ENCODE measurements at regions not wholly inside any gene's neighbourhood (a gene's known extent, or its start where the extent isn't known, plus 50 kb on each side); places are given as distances from the start of the nearest gene placed in this dataset.

DNA sequence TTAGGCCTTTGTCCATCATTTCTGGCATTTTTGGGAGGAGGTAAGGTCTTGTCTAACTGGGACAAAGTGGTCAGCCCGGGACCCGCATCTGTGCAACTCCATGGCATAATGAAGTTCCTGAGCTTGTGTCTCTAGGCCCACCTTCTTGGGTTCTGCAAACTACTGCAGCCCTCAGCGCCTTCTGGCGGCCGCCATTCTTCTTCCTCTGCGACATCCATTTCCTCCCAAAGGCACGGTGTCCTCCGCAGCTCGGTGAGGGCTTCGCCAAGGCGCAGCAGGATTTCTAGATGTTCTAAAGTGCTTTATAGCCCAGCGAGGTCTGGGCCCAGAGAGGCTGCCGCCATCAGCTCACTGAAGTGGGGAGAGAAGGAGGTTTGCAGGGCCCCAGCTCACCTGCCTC, 134.4 kb upstream of the OR4E1 start:
- Histone ChIP-seq H3K27ac (no peak overlapping the region), H3K4me1 (no peaks in the 10 kb centered on the region), H3K27me3 (no peaks in the 10 kb centered on the region), H3K9me3 (no peaks in the 10 kb centered on the region), H3K36me3 (no peaks in the 10 kb centered on the region), H3K4me3 (no peak overlapping the region)
- WGBS, 2 donors: 84 to 90% methylated on average over 13 of the region's 13 CpGs
- DNase-seq (peak in 1 of 2 donors; percentile 42), ATAC-seq (ENCODE audit: low FRiP score in 2 of 2) (no peak)
- no peak for TF ChIP-seq POLR2A (IDR thresholded peaks at IDR 0.05)
- no peak for TF ChIP-seq POLR2AphosphoS5 (IDR thresholded peaks at IDR 0.05)

DNA sequence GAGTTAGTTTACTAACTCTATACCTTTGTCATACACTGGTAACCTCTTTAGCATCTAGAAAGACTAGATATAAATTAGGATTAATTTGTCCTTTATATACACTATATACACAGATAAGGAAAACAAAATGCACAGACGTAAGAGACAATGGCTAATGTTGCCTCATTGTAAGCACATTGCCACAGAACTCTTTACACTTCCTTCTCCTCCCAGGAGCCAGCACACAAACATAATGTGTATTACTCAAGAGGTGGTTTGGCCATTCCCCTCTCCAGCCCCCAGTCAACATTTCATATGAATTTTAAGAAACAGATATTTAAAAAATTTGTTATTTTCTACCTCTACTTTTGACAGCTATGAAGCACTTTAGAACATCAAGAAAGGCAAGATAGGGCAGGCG, 131.4 kb upstream of the OR4E1 start:
- Histone ChIP-seq H3K27me3 (no peaks in the 10 kb centered on the region), H3K4me1 (no peaks in the 10 kb centered on the region), H3K36me3 (no peaks in the 10 kb centered on the region), H3K9me3 (no peaks in the 10 kb centered on the region), H3K27ac (no peak overlapping the region), H3K4me3 (no peak overlapping the region)
- no peak for TF ChIP-seq EP300 (IDR thresholded peaks at IDR 0.05)
- no peak for TF ChIP-seq POLR2A (IDR thresholded peaks at IDR 0.05)
- TF ChIP-seq POLR2AphosphoS5 (IDR thresholded peaks at IDR 0.05): no peak
- TF ChIP-seq, protein P1, sequence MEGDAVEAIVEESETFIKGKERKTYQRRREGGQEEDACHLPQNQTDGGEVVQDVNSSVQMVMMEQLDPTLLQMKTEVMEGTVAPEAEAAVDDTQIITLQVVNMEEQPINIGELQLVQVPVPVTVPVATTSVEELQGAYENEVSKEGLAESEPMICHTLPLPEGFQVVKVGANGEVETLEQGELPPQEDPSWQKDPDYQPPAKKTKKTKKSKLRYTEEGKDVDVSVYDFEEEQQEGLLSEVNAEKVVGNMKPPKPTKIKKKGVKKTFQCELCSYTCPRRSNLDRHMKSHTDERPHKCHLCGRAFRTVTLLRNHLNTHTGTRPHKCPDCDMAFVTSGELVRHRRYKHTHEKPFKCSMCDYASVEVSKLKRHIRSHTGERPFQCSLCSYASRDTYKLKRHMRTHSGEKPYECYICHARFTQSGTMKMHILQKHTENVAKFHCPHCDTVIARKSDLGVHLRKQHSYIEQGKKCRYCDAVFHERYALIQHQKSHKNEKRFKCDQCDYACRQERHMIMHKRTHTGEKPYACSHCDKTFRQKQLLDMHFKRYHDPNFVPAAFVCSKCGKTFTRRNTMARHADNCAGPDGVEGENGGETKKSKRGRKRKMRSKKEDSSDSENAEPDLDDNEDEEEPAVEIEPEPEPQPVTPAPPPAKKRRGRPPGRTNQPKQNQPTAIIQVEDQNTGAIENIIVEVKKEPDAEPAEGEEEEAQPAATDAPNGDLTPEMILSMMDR (IDR thresholded peaks at IDR 0.05): no peak
- 69 to 82% methylated on average over 2 of the region's 2 CpGs for WGBS, 2 donors
- DNase-seq: no peak
- no peak for ATAC-seq (ENCODE audit: low FRiP score in 2 of 2)

DNA sequence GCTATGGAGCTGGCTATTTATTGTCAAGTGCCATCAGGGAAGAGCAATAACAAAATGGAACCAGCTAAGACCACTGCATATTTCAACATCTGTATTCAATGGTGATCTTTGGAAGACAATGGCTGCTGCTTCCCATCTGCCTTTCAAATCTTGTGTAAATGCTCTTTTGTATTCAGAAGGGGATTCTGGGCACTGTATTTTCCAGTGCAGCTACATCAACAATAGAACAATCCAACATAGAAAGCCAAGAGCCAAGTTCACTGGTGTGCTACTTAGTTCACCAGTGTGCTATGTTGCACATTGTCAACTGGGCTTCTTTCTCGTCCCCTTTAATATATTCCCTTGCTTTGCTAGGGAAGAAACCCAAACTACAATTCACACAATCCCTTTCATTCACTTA, 128.8 kb upstream of the OR4E1 start:
- Histone ChIP-seq H3K4me3 (no peak overlapping the region), H3K9me3 (no peaks in the 10 kb centered on the region), H3K4me1 (no peaks in the 10 kb centered on the region), H3K36me3 (no peaks in the 10 kb centered on the region), H3K27me3 (no peaks in the 10 kb centered on the region), H3K27ac (no peak overlapping the region)
- no peak for TF ChIP-seq EP300 (IDR thresholded peaks at IDR 0.05)
- TF ChIP-seq POLR2AphosphoS5 (IDR thresholded peaks at IDR 0.05): no peak
- TF ChIP-seq, protein P1 (IDR thresholded peaks at IDR 0.05): no peak
- TF ChIP-seq POLR2A (IDR thresholded peaks at IDR 0.05): no peak
- DNase-seq (no peak), ATAC-seq (ENCODE audit: low FRiP score in 2 of 2) (no peak)
- 86 to 88% methylated on average over 1 of the region's 1 CpG for WGBS, 2 donors

DNA sequence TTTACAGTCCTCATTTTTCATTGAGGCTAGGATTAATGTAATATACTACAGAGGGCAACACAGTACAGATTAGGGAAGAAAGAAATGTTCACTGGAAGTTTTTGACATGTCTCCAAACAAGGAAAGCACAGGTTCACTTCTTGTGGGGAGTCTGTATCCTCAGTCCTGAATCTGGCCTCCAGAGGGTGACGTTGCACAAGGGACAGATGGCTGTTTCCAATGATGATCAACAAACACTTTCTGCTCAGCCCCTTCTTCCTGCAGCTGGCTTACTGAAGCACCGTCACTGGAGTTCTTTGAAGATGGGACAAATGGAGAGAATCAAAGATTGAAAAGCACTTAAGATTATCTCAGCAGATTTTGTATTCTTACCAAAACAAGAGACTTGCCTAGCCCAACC, 123.3 kb upstream of the OR4E1 start:
- ATAC-seq (ENCODE audit: low FRiP score in 2 of 2) (no peak), DNase-seq (no peak)
- Histone ChIP-seq H3K4me3 (no peak overlapping the region), H3K27me3 (no peaks in the 10 kb centered on the region), H3K36me3 (no peaks in the 10 kb centered on the region), H3K4me1 (no peaks in the 10 kb centered on the region), H3K27ac (no peak overlapping the region), H3K9me3 (peaks cover 0 to 5% (median 0%) of the 10 kb centered on the region in 4 donors)
- no peak for TF ChIP-seq EP300 (IDR thresholded peaks at IDR 0.05)
- TF ChIP-seq, protein P1 (IDR thresholded peaks at IDR 0.05): no peak
- no peak for TF ChIP-seq POLR2A (IDR thresholded peaks at IDR 0.05)
- TF ChIP-seq POLR2AphosphoS5 (IDR thresholded peaks at IDR 0.05): no peak
- WGBS, 2 donors: 56% methylated on average over 2 of the region's 2 CpGs

DNA sequence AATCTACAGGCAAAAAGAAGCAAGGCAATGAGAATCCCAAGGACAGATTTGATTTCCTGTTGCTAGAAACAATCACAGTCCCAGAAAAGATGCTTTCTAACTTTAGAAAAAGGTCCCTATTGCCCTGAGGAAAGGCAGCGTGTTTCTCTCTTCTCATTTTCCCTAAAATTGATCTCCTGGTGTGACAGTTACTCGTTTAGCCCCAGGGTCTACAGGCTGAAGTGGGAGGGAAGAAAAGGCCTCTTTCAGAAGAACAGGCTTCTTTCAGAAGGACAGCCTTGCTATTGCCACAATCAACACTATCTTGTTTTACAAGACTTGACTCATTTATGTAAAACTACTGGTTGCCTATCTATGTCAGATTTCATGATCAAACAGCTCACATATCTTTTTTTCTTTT, 121.8 kb upstream of the OR4E1 start:
- ATAC-seq (ENCODE audit: low FRiP score in 2 of 2): no peak
- WGBS, 2 donors: 52 to 61% methylated on average over 2 of the region's 2 CpGs

More for the DNA sequence above, 121.8 kb upstream of the OR4E1 start:
- DNase-seq: no peak
- Histone ChIP-seq H3K4me3 (no peak overlapping the region), H3K4me1 (no peaks in the 10 kb centered on the region), H3K9me3 (peaks cover 0 to 5% (median 0%) of the 10 kb centered on the region in 4 donors), H3K27me3 (no peaks in the 10 kb centered on the region), H3K36me3 (no peaks in the 10 kb centered on the region), H3K27ac (no peak overlapping the region)
- TF ChIP-seq, protein P1 (IDR thresholded peaks at IDR 0.05): no peak
- no peak for TF ChIP-seq EP300 (IDR thresholded peaks at IDR 0.05)
- TF ChIP-seq POLR2A (IDR thresholded peaks at IDR 0.05): no peak
- no peak for TF ChIP-seq POLR2AphosphoS5 (IDR thresholded peaks at IDR 0.05)

Measured in upper lobe of left lung (tissue), 6 donors.